Ascending aorta (tissue), 2 donors: ENCODE measurements at regions not wholly inside any gene's neighbourhood (a gene's known extent, or its start where the extent isn't known, plus 50 kb on each side); places are given as distances from the start of the nearest gene placed in this dataset.
"Not testable (repeated sequence)": the region's sequence is repeated elsewhere in the genome, so short reads cannot be mapped to it uniquely, and the experiment has no call there.

Experiments used
- DNase-seq, 2 donors: peaks; one replicate each; pipeline ENCODE4 v3.0.0-alpha.2; 2019; ENCODE audit warnings: low spot score in 2 of 2
- H3K27ac ChIP-seq, 2 donors: fragments of 200-600 bp; sonication (generic); one replicate each; pipeline ENCODE4 v1.5.1; 2016 to 2017; ENCODE audit warnings: mild to moderate bottlenecking in 1 of 2
- H3K27me3 ChIP-seq: fragments of 200-600 bp; sonication (generic); one replicate; pipeline ENCODE4 v1.5.1; 2017
- H3K36me3 ChIP-seq, 2 donors: fragments of 200-600 bp; sonication (generic); one replicate each; pipeline ENCODE4 v1.5.1; 2016
- H3K4me1 ChIP-seq, 2 donors: fragments of 200-600 bp; sonication (generic); one replicate each; pipeline ENCODE4 v1.5.1; 2016 to 2017; ENCODE audit warnings: mild to moderate bottlenecking in 1 of 2
- H3K4me3 ChIP-seq, 2 donors: fragments of 200-600 bp; sonication (generic); one replicate each; pipeline ENCODE4 v1.5.1; 2016 to 2017; ENCODE audit warnings: mild to moderate bottlenecking in 1 of 2
- H3K9me3 ChIP-seq, 2 donors: fragments of 200-600 bp; sonication (generic); one replicate each; pipeline ENCODE4 v1.5.1; 2016
- intact Hi-C: fragments of 100-400 bp; cut with DNase I; formaldehyde crosslinking; loops from one replicate; pipeline ENCODE4 v1.15.1; 2023
- TF ChIP-seq, protein P1 (sequence below), 3 experiments: fragments of 200-600 bp in 2 of 3; fragments of 450-650 bp in 1 of 3; sonication (generic) in 2 of 3; IDR thresholded peaks; one replicate each; pipeline ENCODE4 v1.5.1; 2016 to 2019; ENCODE audit warnings: antibody characterized with exemption in 3 of 3, mild to moderate bottlenecking in 1 of 3, moderate library complexity in 1 of 3

DNA sequence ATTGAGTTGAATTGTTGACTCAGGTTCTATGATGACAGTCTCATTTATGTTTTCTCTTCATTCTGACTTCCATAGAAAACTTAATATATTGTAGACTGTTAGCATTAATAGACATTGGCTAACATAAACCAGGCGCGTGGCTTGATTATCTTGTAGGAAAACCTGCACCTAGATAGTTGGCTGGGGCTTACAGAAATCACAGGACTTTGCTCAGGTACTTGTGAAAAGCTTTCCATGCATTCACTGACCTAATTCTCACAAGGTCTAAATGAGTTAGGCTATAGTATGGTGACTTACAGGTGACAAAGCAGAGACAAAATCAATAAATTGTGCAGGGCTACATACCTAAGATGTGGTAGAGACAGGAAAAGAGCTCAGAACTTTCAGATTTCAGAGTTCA, 212.8 kb downstream of the GPAT3 start:
- DNase-seq: no peak
- TF ChIP-seq, protein P1, sequence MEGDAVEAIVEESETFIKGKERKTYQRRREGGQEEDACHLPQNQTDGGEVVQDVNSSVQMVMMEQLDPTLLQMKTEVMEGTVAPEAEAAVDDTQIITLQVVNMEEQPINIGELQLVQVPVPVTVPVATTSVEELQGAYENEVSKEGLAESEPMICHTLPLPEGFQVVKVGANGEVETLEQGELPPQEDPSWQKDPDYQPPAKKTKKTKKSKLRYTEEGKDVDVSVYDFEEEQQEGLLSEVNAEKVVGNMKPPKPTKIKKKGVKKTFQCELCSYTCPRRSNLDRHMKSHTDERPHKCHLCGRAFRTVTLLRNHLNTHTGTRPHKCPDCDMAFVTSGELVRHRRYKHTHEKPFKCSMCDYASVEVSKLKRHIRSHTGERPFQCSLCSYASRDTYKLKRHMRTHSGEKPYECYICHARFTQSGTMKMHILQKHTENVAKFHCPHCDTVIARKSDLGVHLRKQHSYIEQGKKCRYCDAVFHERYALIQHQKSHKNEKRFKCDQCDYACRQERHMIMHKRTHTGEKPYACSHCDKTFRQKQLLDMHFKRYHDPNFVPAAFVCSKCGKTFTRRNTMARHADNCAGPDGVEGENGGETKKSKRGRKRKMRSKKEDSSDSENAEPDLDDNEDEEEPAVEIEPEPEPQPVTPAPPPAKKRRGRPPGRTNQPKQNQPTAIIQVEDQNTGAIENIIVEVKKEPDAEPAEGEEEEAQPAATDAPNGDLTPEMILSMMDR (IDR thresholded peaks at IDR 0.05): no peak
- Histone ChIP-seq H3K4me1 (no peaks in the 10 kb centered on the region), H3K27ac (no peak overlapping the region), H3K36me3 (no peaks in the 10 kb centered on the region), H3K4me3 (no peak overlapping the region), H3K27me3 (no peaks in the 10 kb centered on the region), H3K9me3 (no peaks in the 10 kb centered on the region)
- intact Hi-C loops: no loop called here

DNA sequence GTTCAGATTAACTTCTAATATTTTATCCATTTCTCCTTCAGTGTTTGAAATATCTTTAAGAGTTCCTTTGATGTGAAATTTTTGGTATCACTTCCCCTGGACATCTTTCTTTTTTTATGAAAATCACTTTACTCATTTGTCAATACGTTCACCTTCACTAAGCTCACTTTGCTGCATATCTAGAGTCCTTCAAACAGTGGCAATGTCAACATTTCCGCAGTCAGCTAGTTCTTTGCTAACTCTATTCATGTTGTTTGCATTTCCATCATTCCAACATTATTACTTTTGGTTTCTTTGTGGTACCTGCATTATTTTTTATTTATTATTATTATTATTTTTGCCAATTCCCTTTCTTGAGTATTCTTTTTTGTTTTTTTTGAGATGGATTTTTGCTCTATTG, 203.0 kb downstream of the GPAT3 start:
- Histone ChIP-seq H3K9me3 (no peaks in the 10 kb centered on the region), H3K4me3 (no peak overlapping the region), H3K36me3 (no peaks in the 10 kb centered on the region), H3K27ac (no peak overlapping the region), H3K4me1 (no peaks in the 10 kb centered on the region), H3K27me3 (no peaks in the 10 kb centered on the region)
- no peak for DNase-seq
- intact Hi-C loops: no loop called here
- TF ChIP-seq, protein P1 (IDR thresholded peaks at IDR 0.05): no peak

DNA sequence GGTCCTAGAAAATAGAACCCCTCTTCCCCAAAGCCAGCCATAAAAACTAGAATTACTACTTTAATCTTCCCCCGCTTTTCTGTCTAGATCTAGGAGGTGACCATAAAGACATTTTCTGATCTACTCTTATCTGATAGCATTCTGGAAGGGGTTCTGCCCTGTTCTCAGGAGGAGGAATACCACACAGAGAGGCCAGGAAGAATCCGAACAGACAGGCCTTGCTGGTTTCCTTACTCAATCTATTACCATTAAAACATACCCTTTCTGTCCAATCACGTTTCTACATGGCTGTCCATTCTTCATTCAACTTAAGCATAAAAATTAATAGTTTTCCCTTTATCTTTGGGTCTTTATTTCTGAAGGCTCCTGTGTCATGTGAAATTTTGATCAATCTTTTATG, 198.7 kb downstream of the GPAT3 start:
- Histone ChIP-seq H3K4me1 (no peaks in the 10 kb centered on the region), H3K4me3 (no peak overlapping the region), H3K27me3 (no peaks in the 10 kb centered on the region), H3K27ac (no peak overlapping the region), H3K36me3 (no peaks in the 10 kb centered on the region), H3K9me3 (no peaks in the 10 kb centered on the region)
- no peak for DNase-seq
- TF ChIP-seq, protein P1 (IDR thresholded peaks at IDR 0.05): no peak
- intact Hi-C loops: no loop called here

DNA sequence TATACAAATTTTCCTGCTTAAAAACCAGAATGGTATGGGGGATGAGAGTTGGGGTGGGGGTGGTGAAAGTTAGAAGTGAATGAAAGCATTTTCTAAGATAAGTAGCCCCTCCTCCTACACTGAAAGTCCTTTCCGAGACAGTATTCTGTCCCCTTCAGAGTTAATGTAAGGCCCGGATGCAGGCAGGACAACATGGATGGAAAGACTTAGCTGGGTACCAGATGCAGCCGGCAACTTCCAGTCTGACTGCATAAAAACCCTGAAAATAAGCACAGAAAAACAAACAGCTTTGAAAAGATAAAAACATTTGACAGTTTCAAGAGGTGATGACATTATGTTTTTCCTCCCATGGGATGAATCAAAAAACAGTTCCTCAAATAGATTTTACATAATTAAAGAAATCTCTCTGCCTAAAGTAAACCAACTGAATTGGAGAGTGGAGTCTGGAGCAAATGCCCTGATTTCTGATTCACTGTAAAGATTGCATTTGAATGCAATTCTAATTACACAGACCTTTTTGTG, 196.3 kb downstream of the GPAT3 start:
- TF ChIP-seq, protein P1 (IDR thresholded peaks at IDR 0.05): no peak
- Histone ChIP-seq H3K27me3 (no peaks in the 10 kb centered on the region), H3K36me3 (no peaks in the 10 kb centered on the region), H3K9me3 (no peaks in the 10 kb centered on the region), H3K4me1 (no peaks in the 10 kb centered on the region), H3K4me3 (no peak overlapping the region), H3K27ac (no peak overlapping the region)
- intact Hi-C loops: no loop called here
- no peak for DNase-seq

DNA sequence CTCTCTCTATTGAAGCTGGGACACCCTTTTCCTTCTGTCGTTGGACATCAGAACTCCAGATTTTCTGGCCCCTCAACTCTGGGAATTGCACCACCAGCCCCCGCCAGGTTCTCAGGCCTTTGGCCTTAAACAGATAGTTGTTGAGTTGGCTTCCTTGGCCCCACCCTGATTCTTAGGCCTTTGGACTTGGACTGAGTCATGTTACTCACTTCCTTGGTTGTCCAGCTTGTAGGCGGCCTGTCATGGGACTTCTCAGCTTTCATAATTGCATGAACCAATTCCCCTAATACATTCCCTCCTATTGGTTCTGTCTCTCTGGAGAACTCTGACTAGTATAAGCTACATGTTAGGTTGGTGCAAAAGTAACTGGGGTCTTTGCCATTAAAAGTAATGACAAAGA, 195.7 kb downstream of the GPAT3 start:
- Histone ChIP-seq H3K27me3 (no peaks in the 10 kb centered on the region), H3K36me3 (no peaks in the 10 kb centered on the region), H3K4me1 (no peaks in the 10 kb centered on the region), H3K9me3 (no peaks in the 10 kb centered on the region), H3K4me3 (no peak overlapping the region), H3K27ac (no peak overlapping the region)
- DNase-seq: no peak
- TF ChIP-seq, protein P1 (IDR thresholded peaks at IDR 0.05): no peak
- intact Hi-C loops: no loop called here

DNA sequence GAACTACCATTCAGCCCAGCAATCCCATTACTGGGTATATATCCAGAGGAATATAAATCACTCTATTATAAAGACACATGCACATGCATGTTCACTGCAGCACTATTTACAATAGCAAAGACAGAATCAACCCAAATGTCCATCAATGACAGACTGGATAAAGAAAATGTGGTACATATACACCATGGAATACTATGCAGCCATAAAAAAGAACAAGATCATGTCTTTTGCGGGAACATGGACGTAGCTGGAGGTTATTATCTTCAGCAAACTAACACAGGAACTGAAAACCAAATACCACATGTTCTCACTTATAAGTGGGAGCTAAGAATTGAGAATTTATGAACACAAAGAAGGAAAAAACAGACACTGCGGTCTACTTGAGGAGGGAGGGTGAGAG, 195.1 kb downstream of the GPAT3 start:
- H3K36me3 ChIP-seq, H3K4me1 ChIP-seq, intact Hi-C loops, H3K4me3 ChIP-seq, H3K9me3 ChIP-seq, H3K27ac ChIP-seq, DNase-seq, H3K27me3 ChIP-seq: not testable (repeated sequence)
